ENCODE measurements at regions not wholly inside any gene's neighbourhood (a gene's known extent, or its start where the extent isn't known, plus 50 kb on each side); places are given as distances from the start of the nearest gene placed in this dataset.

GRCh38 chr15:100767001-100767825 is 112.4 kb upstream of the ALDH1A3 start:
- TF ChIP-seq CTCF (IDR thresholded peaks at IDR 0.05; ENCODE audit: low read depth, low read length) (no peak), POLR2A (IDR thresholded peaks at IDR 0.05; ENCODE audit: extremely low read depth, insufficient read length) (no peak)
